ENCODE measurements at regions not wholly inside any gene's neighbourhood (a gene's known extent, or its start where the extent isn't known, plus 50 kb on each side); places are given as distances from the start of the nearest gene placed in this dataset.
"Not testable (repeated sequence)": the region's sequence is repeated elsewhere in the genome, so short reads cannot be mapped to it uniquely, and the experiment has no call there.

DNA sequence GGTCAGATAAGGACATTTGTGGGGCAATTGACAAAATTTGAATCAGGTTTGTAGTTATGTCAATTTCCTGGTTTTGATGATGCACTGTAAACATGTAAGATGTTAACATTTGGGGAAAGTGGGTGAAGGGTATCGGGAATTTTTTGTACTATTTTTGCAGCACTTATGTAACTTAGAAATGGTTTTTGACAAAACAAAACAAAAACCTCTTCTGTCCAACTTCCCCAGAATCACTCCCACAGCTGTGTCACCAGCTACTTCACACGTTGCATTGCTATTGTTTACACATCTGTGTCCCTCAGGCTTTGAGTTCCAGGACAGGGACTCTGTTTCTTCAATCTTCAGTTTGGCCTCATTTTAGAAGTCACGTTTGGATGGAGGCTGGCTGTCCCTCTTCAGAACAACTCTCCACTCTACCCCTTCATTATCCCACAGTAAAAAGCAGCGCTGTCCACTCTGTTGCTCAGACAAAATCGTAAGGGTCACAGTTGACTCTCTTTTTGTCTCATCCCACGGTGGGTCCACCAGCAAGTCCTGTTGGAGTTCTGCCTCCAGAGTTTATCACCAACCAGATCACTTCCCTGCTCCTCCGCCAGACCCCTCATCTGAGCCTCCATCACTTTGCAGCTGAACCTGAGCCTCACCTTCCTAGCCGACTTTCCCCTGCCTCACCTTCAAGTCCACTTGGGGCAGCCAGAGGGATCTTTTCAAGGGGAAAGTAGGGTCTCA is 63.2 kb downstream of the NENF start:
- in situ Hi-C loops (cut with HindIII; ENCODE audit: low pct_ligation_motif_present, low pct_unique_long_range_greater_than_20kb, low sequenced_read_pairs) = loop anchor here (25.0 kb wide), 1 partner anchor 91 kb away; no protein-coding TSS in a partner anchor
- no peak for DNase-seq

DNA sequence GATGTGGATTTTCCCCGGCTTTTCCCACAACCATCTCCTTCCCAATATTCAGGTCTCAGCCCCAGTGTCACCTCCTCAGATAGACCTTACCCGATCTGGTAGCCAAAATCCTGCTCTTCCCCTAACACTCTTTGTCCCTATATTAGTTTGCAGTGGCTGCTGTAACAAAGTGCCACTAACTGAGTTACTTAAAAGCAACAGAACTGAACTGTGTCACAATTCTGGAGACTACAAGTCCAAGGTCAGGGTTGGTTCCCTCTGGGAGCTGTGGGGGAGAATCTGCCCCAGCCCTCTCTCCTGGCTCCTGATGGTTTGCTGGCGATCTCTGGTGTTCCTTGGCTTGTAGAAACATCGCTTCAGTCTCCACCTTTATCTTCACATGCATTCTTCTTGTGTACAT is 64.0 kb downstream of the NENF start:
- no peak for DNase-seq
- in situ Hi-C loops (cut with HindIII; ENCODE audit: low pct_ligation_motif_present, low pct_unique_long_range_greater_than_20kb, low sequenced_read_pairs) = loop anchor here (25.0 kb wide), 1 partner anchor 91 kb away; no protein-coding TSS in a partner anchor

- no peak for DNase-seq
- in situ Hi-C loops (cut with HindIII; ENCODE audit: low pct_ligation_motif_present, low pct_unique_long_range_greater_than_20kb, low sequenced_read_pairs) = loop anchor here (25.0 kb wide), 1 partner anchor 90 kb away; no protein-coding TSS in a partner anchor
Measured at GRCh38 chr1:212497553-212497952, 64.8 kb downstream of the NENF start.

DNA sequence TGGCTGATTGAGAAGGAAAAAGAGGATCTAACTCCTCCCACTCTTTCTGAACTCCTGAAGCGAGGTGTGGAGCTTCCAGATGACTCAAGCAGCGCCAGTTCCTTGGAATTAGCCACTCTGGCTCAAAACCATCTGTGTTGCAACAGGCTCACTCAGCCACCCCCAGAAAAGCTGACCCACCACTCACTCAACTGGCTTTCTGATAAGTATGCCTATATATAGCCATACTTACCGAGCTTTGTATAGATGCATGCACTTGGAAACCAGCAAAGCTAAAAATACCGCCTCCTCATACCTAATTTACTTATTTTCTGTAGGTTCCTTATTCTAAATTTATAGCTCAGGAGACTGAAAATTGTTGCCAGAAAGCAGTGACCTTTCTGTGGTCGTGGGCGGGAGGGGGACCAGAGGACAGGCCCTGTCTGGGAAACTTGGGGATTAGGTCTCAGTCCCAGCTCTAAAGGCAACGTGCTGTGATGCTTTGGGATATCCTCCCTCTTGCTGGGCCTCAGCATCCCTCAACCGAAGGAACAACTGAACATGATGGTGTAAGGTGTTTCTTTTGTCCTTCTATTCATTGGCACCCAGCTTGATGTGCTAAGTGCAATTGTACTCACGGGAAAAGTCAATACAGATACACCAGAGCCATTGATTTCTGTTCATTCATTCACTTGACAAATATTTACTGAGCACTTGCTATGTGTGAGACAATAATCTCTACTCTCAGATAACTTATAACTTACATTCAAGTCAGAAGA is 65.7 kb downstream of the NENF start:
- in situ Hi-C loops (cut with HindIII; ENCODE audit: low pct_ligation_motif_present, low pct_unique_long_range_greater_than_20kb, low sequenced_read_pairs) = loop anchor here (25.0 kb wide), 1 partner anchor 89 kb away; no protein-coding TSS in a partner anchor
- DNase-seq = peak; percentile 34

- in situ Hi-C loops (cut with HindIII; ENCODE audit: low pct_ligation_motif_present, low pct_unique_long_range_greater_than_20kb, low sequenced_read_pairs) = no loop called here
- no peak for DNase-seq
Measured at GRCh38 chr1:212500351-212500750, 67.6 kb downstream of the NENF start.

DNA sequence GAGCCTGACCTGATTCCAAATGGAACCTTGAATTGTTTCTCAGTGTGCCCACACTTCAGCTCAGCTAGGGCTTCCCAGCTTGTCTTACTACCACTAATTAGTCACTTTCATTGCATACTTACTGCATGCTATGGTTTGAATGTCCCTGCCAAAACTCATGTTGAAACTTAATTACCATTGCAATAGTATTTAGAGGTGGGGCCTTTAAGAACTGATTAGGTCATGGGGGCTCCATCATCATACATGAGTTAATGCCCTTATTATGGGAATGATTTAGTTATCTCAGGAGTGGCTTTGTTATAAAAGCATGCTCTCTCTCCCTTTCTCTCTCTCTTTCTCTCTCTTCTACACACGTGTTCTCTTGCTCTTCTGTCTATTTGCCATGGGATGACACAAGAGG is 68.3 kb downstream of the NENF start:
- DNase-seq = no peak
- in situ Hi-C loops (cut with HindIII; ENCODE audit: low pct_ligation_motif_present, low pct_unique_long_range_greater_than_20kb, low sequenced_read_pairs) = no loop called here

DNA sequence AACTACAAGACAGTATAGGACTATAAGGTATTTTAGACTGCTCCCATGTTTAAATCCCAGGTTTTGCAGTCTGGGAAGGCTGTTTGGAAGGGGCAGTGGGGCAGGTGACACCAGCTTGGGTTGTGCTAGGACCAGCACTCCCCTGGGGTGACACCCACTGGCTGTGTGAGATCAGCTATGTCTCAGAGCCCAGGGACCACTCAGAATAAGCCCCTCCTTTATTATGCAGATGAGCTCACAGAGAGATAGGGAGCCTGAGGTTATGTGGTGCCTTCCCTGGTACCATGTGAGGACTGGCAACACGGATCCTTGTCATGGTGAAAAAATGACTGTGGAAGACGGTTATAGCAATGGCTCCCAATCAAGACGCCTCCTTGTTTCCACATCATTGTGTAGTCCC is 71.0 kb downstream of the NENF start:
- in situ Hi-C loops (cut with HindIII; ENCODE audit: low pct_ligation_motif_present, low pct_unique_long_range_greater_than_20kb, low sequenced_read_pairs) = no loop called here

DNA sequence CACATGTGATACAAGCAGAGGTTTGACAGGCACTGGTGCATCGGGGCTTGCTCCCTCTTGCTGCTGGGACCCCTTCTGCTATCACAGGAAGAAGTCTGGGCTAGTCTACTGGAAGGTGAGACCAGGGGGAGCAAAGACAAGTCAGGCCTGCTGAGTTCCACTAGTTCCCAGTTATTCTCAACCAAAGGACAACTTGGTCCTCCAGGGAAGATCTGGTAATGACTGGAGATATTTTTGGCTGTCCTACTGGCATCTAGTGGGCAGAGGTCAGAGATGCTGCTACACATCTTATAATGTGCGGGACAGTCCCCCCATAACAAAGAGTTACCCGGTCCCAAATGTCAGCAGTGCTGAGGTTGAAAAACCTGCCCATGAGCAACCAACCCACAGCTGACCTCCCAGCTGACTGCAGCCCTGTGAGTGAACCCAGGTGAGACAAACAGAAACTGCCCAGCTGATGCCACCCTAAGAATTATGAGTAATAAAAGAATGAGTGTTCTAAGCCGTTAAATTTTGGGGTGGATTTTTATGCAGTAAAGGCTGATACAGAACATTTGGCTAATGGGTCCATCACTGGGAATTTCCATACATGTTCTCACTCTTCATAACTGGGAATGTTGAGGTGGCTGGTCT is 71.6 kb downstream of the NENF start:
- in situ Hi-C loops (cut with HindIII; ENCODE audit: low pct_ligation_motif_present, low pct_unique_long_range_greater_than_20kb, low sequenced_read_pairs) = no loop called here
- no peak for DNase-seq

More for the DNA sequence above, 71.0 kb downstream of the NENF start:
- DNase-seq = no peak

- in situ Hi-C loops (cut with HindIII; ENCODE audit: low pct_ligation_motif_present, low pct_unique_long_range_greater_than_20kb, low sequenced_read_pairs) = no loop called here
- no peak for DNase-seq
Measured at GRCh38 chr1:212506666-212507065, 73.9 kb downstream of the NENF start.

GRCh38 chr1:212507369-212507768 is 74.6 kb downstream of the NENF start:
- DNase-seq = no peak
- in situ Hi-C loops (cut with HindIII; ENCODE audit: low pct_ligation_motif_present, low pct_unique_long_range_greater_than_20kb, low sequenced_read_pairs) = no loop called here

GRCh38 chr1:212512816-212513559 is 80.3 kb downstream of the NENF start:
- in situ Hi-C loops (cut with HindIII; ENCODE audit: low pct_ligation_motif_present, low pct_unique_long_range_greater_than_20kb, low sequenced_read_pairs) = no loop called here
- DNase-seq = peak; percentile 96

DNA sequence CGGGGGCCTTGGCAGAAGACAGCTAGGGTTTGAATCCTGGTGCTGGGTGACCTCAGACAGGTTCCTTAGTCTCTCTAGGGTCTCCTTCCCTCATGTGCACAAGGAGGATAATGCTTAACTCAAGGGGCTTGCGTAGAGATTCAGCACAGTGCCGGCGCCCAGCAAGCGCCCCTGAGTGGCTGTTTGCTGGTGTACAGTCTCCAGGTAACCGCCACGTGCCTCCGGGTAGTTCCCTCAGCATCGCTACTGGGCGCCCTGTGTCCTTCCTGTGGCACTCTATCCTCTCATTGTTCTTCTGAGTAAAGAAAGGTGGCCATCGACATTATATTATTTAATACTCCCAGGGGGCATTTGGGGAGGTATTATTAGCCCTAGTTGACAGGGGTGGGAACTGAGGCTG is 80.9 kb downstream of the NENF start:
- DNase-seq = peak; percentile 54
- in situ Hi-C loops (cut with HindIII; ENCODE audit: low pct_ligation_motif_present, low pct_unique_long_range_greater_than_20kb, low sequenced_read_pairs) = no loop called here

- in situ Hi-C loops (cut with HindIII; ENCODE audit: low pct_ligation_motif_present, low pct_unique_long_range_greater_than_20kb, low sequenced_read_pairs) = no loop called here
- DNase-seq = peak; percentile 94
Measured at GRCh38 chr1:212514056-212514614, 81.4 kb downstream of the NENF start.

DNA sequence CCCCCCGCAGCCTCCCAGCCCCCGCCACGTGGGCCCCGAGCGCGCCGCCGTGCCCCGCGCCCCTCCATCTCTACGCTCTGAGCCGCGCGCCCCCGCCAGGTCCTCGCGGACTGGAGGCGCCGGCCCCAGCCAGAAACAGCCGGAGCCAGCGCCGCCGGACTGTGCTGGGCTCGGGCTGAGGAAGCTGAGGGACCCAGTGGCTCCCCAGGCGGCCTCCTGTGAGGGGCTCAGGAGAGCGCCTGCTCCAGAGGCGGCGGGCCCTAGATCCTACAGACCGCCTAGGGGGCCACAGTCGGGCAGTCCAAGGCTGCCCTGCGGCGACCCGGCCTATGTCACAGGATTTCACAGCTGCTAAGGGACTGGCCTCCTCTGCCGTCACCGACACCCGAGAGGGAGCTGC is 82.1 kb downstream of the NENF start:
- DNase-seq = no peak
- in situ Hi-C loops (cut with HindIII; ENCODE audit: low pct_ligation_motif_present, low pct_unique_long_range_greater_than_20kb, low sequenced_read_pairs) = no loop called here

DNA sequence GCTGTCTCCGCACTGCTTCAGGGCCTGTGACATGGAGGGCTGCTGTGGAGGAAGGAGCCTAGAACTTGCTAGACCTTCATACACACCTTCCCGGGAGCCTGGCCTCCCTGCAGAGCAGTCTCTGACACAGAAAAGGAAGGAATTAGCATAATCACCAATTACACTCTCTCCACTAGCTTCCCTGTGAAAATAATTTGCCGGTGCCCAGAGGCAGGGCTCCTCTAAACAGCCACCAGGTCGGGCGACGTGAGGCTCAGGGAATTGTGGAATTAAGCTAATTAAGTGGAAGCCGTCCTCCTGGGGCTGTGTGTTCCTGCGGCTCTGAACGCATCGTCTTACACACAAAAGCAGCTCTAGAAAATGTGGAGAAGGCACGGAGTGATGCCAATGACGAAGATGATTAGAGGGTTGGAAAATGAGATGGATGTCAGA is 82.6 kb downstream of the NENF start:
- DNase-seq = no peak
- in situ Hi-C loops (cut with HindIII; ENCODE audit: low pct_ligation_motif_present, low pct_unique_long_range_greater_than_20kb, low sequenced_read_pairs) = no loop called here

GRCh38 chr1:212516012-212516411 is 83.3 kb downstream of the NENF start:
- DNase-seq; in situ Hi-C loops (cut with HindIII; ENCODE audit: low pct_ligation_motif_present, low pct_unique_long_range_greater_than_20kb, low sequenced_read_pairs): not testable (repeated sequence)

DNA sequence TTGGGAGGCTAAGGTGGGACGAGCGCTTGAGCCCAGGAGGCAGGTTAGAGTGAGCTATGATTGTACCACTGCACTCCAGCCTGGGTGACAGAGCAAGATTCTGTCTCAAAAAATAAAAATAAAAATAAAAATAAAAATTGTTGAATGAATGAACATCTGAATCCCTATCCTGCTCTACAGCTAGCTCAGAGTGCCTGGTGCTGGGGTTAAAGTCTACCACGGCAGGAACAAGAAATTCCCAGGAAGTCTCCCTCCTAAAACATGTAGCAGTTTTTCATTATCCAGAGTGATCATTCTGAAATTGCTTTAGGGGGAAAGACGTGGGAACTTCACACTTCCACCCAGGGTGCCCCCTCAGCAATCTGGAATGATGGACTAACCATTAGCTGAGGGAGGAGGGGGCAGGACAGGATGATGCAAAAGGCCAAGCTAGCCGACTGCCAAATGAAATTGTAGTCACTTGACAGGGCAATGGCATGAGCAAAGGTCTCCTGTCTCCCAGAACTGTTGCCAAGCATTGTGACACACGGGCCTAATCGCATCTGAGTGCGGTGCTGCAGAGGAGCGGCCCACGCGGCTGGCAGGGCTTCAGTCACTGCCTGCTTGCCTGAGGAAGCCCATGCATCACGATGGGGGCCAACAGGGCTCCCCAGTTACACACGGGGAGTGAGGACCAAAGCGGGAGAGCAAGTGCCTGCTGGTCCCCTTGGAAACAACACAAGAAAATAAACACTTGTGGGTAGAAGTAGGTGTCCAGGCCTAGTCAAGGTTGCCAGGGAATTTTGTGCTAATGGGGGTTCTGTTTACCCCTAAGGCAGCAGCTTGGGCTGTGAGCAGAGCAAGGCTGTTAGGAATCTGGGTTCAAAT is 85.7 kb downstream of the NENF start:
- in situ Hi-C loops (cut with HindIII; ENCODE audit: low pct_ligation_motif_present, low pct_unique_long_range_greater_than_20kb, low sequenced_read_pairs) = no loop called here
- no peak for DNase-seq

DNA sequence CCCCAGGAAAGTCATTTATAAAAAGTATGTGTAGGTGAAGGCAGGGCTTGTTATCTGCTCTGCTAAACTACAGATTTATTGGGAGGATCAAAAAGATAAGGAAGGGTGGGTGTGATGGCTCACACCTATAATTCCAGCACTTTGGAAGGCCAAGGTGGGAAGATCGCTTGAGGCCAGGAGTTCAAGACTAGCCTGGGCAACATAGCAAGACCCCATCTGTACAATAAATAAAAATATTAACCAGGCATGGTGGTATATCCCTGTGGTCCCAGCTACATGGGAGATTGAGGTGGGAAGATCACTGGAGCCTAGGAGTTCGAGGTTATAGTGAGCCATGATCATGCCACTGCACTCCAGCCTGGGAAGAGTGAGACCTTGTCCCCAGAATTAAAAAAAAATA is 86.4 kb downstream of the NENF start:
- DNase-seq = no peak
- in situ Hi-C loops (cut with HindIII; ENCODE audit: low pct_ligation_motif_present, low pct_unique_long_range_greater_than_20kb, low sequenced_read_pairs) = no loop called here

Data from ACHN (cell line).